Vagina (tissue), 2 donors: ENCODE measurements at regions not wholly inside any gene's neighbourhood (a gene's known extent, or its start where the extent isn't known, plus 50 kb on each side); places are given as distances from the start of the nearest gene placed in this dataset.
"Not testable (repeated sequence)": the region's sequence is repeated elsewhere in the genome, so short reads cannot be mapped to it uniquely, and the experiment has no call there.

ENCODE experiments used
- POLR2A ChIP-seq, 2 donors: fragments of 450-650 bp; IDR thresholded peaks; one replicate each; pipeline ENCODE4 v1.6.1; 2017; ENCODE audit warnings: antibody characterized with exemption in 2 of 2, mild to moderate bottlenecking in 2 of 2, moderate library complexity in 2 of 2
- POLR2AphosphoS5 ChIP-seq, 2 donors: sonication (generic); formaldehyde crosslinking; IDR thresholded peaks; one replicate each; pipeline ENCODE4 v1.9.0; 2017; ENCODE audit warnings: antibody characterized with exemption in 2 of 2, mild to moderate bottlenecking in 2 of 2, low read depth in 1 of 2; ENCODE audit not compliant: insufficient read depth in 1 of 2
- TF ChIP-seq, protein P1 (sequence below), 3 experiments: fragments of 450-650 bp in 2 of 3; fragments of 200-600 bp in 1 of 3; sonication (generic) in 1 of 3; IDR thresholded peaks; one replicate each; pipeline ENCODE4 v1.5.1; 2017 to 2019; ENCODE audit warnings: antibody characterized with exemption in 3 of 3, mild to moderate bottlenecking in 2 of 3, moderate library complexity in 2 of 3

GRCh38 chr2:49844113-49844512 lies 689.8 kb upstream of the FSHR start:
- TF ChIP-seq, protein P1, sequence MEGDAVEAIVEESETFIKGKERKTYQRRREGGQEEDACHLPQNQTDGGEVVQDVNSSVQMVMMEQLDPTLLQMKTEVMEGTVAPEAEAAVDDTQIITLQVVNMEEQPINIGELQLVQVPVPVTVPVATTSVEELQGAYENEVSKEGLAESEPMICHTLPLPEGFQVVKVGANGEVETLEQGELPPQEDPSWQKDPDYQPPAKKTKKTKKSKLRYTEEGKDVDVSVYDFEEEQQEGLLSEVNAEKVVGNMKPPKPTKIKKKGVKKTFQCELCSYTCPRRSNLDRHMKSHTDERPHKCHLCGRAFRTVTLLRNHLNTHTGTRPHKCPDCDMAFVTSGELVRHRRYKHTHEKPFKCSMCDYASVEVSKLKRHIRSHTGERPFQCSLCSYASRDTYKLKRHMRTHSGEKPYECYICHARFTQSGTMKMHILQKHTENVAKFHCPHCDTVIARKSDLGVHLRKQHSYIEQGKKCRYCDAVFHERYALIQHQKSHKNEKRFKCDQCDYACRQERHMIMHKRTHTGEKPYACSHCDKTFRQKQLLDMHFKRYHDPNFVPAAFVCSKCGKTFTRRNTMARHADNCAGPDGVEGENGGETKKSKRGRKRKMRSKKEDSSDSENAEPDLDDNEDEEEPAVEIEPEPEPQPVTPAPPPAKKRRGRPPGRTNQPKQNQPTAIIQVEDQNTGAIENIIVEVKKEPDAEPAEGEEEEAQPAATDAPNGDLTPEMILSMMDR (IDR thresholded peaks at IDR 0.05), result not testable (repeated sequence)
- TF ChIP-seq POLR2AphosphoS5 (IDR thresholded peaks at IDR 0.05; ENCODE audit: insufficient read depth in 1 of 2, low read depth in 1 of 2); POLR2A (IDR thresholded peaks at IDR 0.05): not testable (repeated sequence)
